ENCODE measurements at regions not wholly inside any gene's neighbourhood (a gene's known extent, or its start where the extent isn't known, plus 50 kb on each side); places are given as distances from the start of the nearest gene placed in this dataset.

GRCh38 chr15:95319242-95319641 is 1011.3 kb upstream of the NR2F2 start:
- DNase-seq (ENCODE audit: low read depth in 3 of 3), result no peak

DNA sequence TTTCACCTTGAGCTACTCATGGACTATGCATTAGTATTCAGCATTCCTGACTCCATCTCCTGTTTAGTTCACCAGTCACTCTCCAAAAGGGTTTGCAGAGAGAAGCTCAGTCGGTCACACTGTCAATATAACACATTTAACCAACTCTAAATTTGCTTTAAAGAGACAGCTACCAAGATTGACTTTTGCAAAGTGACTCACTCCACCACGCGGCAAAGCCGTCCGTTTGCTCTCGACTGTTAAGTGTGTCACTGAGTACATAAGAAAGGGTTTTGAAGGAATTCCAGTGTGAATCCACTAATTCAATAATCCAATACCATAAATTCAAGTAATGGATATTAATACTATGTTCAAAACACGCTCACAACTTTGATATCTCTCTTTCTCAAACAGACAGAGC is 1006.7 kb upstream of the NR2F2 start:
- no peak for DNase-seq (ENCODE audit: low read depth in 3 of 3)

DNA sequence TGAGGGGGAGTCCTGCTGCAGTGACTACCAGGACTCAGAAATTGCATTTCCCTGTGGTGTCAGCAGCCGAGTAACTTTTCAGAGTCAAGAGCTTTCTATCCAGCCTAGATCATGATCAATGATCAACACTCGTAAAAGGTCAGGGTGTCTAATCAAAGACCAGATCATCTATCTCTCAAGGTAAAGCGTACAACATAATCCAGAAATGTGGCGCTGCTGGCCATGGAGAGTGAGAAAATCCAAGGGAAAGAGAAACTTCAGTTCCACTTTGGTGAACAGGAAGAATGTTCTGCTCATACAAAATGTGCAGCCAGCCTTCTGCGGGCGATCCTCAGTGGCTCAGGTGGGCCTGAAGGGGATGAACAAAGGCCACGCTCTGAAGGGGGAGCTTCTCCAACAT is 1005.8 kb upstream of the NR2F2 start:
- no peak for DNase-seq (ENCODE audit: low read depth in 3 of 3)

GRCh38 chr15:95325763-95326404 is 1004.6 kb upstream of the NR2F2 start:
- no peak for DNase-seq (ENCODE audit: low read depth in 3 of 3)

DNA sequence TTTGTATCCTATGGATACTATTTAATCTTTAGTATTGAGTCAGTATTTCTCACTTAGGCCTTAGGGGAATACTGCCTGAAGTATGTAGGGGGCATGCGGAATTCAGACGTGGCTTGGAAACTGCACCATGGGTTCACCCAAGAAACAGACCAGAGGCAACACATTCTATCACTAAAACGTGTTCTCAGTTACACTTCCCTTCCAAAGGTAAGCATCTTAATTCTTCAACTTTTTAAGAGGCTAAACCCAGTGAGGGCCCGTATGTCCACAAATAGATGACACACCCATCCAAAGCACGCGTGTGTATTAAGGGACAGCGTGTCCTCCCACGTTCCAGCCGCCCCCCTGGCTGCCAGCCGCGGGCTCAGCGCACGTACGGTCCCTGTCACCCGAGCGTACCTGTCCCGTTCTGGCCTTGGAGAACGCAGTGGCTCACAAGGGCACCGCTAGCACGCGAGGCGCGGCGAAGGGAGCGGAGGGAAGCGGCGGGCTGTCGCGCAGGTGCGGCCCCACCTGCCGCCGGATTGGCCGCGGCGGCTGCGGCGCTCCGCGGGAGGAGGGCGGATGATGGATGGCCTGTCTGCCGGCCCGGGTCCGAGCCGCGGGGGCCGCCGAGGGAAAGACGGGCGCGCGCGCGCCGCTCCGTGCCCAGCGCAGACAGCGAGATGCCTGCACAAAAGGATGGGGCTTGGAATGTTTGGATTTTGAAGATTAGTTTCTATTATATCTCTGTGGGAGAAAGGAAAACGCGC is 1003.9 kb upstream of the NR2F2 start:
- DNase-seq (ENCODE audit: low read depth in 3 of 3), result no peak

- DNase-seq (ENCODE audit: low read depth in 3 of 3), result no peak
Measured at GRCh38 chr15:95327183-95327525, 1003.3 kb upstream of the NR2F2 start.

- DNase-seq (ENCODE audit: low read depth in 3 of 3), result no peak
Measured at GRCh38 chr15:95327661-95328060, 1002.8 kb upstream of the NR2F2 start.

- no peak for DNase-seq (ENCODE audit: low read depth in 3 of 3)
Measured at GRCh38 chr15:95328559-95328958, 1001.9 kb upstream of the NR2F2 start.

DNA sequence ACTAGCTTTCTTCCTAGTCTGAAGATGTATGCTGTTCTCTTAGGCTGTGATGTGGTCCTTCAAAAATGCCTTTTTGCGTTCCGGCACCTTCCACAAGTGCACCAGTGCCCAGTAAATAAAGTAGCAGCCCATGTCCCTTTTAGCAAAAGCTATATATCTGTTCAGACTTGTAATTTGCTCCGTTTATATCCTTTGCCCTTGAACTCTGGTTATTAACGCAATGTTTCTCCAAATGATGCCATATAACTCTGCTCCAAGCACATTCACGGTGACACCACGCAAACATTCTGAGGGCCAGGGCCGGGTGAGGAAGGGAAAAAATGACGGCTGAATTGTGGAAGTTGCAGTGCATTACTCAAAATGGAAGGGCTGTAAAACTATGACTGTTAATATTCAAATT is 1001.1 kb upstream of the NR2F2 start:
- no peak for DNase-seq (ENCODE audit: low read depth in 3 of 3)

- no peak for DNase-seq (ENCODE audit: low read depth in 3 of 3)
Measured at GRCh38 chr15:95341686-95342085, 988.8 kb upstream of the NR2F2 start.

DNA sequence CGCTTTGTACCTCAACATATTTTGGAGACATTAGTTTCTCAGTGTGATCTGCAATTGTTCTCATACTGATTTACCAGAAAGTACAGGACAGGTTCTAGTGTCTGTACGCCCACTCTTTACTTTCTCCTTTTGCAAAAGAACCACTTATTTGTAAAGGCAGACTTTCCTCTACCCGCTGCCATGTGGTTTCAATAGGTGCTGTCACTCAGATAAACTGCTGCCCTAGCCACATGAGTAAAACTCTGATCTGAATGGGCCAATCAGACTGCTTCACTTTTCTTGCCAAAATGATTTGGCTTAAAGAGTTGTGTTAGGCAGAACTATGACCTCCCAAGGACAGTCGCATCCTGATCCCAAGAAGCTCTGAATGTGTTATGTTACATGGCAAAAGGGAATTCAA is 984.6 kb upstream of the NR2F2 start:
- no peak for DNase-seq (ENCODE audit: low read depth in 3 of 3)

DNA sequence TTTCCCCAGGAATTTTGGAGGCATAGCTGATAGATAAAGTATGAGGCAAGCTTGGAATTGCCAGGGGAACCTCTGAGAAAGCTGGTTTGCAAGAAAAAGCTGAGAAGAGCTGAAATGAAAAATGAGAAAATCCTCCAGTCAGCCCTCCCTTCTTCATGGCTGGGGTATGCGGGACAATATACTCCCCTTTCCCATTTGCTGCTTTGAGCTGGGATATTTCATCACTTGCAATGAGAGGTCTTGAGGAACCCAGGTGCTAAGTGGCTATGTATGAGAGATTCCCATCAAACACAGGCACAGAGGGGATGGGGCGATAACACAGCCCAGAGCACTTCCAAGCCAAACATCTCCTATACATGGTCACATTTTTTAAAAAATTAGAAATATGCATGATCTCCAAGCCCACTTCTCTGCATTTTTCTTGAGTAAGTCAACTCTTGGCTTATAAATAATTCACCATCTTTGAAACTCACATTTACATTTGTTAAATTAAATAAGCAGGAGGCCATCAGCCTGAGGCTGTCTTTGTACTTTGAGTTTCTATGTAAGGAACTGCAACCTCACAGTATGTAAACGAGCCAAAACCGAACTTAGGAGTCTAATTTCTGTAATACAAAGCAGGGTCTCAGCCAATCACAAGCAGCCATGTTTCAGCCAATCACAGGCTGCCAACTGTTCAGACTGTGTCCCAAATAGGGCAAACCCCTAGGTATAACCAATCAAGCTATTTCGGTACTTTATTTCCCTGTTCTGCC is 983.6 kb upstream of the NR2F2 start:
- DNase-seq (ENCODE audit: low read depth in 3 of 3), result no peak

DNA sequence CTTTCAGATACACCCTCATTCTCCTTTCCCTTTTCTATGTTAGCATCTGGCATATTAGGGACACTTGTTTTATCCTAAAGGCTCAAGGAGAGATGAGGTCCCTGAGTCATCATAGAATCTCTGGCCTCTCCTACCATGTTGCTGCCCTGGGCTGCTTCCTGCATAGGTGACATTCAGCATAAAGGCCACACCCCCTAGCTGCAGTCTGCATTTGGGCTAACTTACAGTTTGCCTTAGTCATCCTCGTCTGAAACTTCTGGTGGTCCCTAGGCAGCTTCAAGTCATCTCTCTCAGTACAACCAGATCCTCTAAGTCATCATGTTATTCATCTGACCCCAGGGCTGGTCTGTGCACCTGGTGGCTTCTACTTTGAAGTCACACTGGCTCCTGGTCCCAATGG is 982.7 kb upstream of the NR2F2 start:
- DNase-seq (ENCODE audit: low read depth in 3 of 3), result no peak

- DNase-seq (ENCODE audit: low read depth in 3 of 3), result no peak
Measured at GRCh38 chr15:95350908-95351307, 979.6 kb upstream of the NR2F2 start.

DNA sequence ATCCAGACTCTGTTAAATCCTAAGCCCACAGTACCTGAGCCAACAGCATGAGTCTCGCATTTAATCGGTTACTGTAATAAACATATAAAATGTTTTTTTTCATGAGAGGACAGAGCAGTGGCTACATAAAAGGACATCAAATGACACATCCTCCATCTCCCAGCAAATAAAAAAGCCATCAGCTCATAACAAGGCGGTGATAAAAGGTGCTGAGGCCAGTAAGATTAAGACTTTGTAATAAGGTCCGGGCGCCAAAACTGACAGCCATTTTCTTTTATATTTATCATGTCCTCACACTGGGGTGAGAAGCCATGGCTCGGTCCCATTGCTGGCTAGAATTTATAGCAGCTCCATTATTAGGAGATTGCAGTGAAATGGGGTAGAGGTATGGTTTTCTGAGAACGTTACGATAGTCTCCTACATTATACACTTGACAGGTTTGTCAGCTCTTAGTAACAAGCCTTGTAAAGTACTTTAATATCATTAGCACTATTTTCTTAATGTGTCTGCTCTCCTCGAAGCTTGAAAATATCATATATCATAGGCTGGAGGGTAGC is 977.8 kb upstream of the NR2F2 start:
- DNase-seq (ENCODE audit: low read depth in 3 of 3), result no peak

DNA sequence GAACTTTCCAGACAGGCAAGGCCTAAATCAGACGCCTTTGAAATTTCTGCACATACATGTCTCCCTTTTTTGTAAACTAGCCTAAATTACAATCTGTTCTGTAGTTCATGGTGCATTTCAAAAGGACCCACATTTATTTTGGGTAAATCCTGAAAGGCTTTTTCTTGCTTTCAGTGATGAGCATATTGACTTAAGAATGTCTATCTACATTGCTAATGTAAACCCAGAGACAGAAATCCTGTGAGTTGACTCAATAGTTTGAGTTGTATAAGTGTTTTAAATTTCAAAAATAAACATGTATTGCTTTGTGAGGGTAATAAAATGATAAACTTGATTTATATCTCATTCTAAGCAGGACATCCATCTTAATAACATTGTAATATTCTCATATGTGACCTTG is 977.0 kb upstream of the NR2F2 start:
- DNase-seq (ENCODE audit: low read depth in 3 of 3), result no peak

- DNase-seq (ENCODE audit: low read depth in 3 of 3), result no peak
Measured at GRCh38 chr15:95359966-95360365, 970.5 kb upstream of the NR2F2 start.

DNA sequence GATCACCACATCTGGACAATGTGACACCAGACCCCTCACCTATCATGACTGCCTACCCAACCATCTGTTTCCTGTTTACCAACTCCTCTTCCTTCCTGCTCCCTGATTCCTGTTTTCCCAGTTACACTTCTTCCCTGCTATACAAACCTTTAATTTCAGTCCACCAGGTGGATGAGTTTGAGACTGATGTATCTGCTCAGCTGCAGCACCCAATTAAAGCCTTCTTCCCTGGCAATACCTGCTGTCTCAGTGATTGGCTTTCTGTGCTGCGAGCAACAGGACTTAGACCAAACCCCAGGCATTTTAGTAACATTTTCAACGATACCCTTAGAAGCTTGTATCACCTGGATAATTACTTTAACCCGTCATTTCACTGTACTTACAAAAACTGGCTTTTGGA is 968.2 kb upstream of the NR2F2 start:
- DNase-seq (ENCODE audit: low read depth in 3 of 3), result no peak

DNA sequence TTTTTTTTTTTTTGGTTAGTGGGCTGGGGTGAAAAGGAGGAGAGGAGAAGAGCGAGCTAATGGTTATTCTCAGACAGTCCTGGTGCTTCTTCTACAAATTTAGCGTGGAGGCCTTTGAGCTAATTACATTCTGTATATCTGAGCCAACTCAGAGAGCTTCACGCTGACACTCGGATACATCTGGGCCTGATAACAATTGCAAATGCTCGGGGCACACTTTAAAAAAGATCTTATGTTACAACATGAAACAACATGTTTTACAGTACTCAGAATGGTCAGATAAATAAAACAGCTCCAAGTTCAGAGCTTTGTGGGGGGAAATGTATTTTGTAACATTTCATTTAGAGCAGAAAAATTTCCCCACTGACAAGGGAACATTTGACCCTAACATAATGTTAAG is 966.9 kb upstream of the NR2F2 start:
- DNase-seq (ENCODE audit: low read depth in 3 of 3), result no peak

DNA sequence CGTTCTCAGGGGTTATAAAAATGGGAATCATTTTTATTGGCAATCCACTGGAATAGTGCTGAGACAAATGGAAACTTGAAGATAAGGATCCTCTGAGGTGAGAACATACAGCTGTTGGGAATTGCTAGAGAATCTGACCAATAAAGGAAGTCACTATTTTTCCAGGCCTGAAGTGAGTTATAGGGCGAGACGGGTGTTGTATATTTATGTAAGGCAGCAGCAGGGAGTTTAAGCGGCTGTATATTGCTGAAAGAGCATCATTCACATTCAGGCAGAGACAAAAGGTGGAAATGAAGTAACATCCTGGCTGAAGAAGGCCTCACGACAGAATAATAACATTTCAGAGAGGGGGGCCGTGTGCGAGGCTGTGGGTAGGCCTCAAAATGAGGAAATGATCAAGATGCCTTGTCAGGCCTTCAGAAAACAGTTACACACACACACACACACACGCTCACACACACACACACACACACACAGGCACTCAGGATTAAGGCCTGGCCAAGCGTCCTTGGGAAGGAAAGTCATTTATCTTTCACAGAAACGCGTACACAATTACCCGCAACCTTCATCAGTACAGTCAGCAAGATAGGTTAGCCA is 964.9 kb upstream of the NR2F2 start:
- no peak for DNase-seq (ENCODE audit: low read depth in 3 of 3)

- no peak for DNase-seq (ENCODE audit: low read depth in 3 of 3)
Measured at GRCh38 chr15:95368191-95368590, 962.3 kb upstream of the NR2F2 start.

All from stimulated activated CD4-positive, alpha-beta T cell treated with anti-CD3 and anti-CD28 coated beads, TNF-alpha, amount 100 ng/mL, for 48 hours (primary cell).